Right lobe of liver (tissue), 4 donors: ENCODE measurements at regions not wholly inside any gene's neighbourhood (a gene's known extent, or its start where the extent isn't known, plus 50 kb on each side); places are given as distances from the start of the nearest gene placed in this dataset.

Source experiments
- CTCF ChIP-seq, 4 donors: fragments of 200-600 bp in 3 of 4; fragments of 450-650 bp in 1 of 4; IDR thresholded peaks; one replicate each; pipeline versions ENCODE4 v1.5.1 to v1.8.0; 2016 to 2022; ENCODE audit warnings: antibody characterized with exemption in 4 of 4, mild to moderate bottlenecking in 2 of 4
- POLR2A ChIP-seq: fragments of 450-650 bp; IDR thresholded peaks from one replicate; pipeline ENCODE4 v1.6.1; 2017; ENCODE audit warnings: antibody characterized with exemption, mild to moderate bottlenecking
- donor health status: DM: no; HTN: no; CAD: no.
- donor health status: DM: no; HTN: no; CAD: no.
- donor health status: DM: no; HTN: yes; CAD: no.

- TF ChIP-seq CTCF (IDR thresholded peaks at IDR 0.05): no peak
- no peak for TF ChIP-seq POLR2A
Observed at GRCh38 chrX:38993500-38993899, 192.2 kb downstream of the MID1IP1 start.
